CD14-positive monocyte (primary cell): ENCODE measurements at regions not wholly inside any gene's neighbourhood (a gene's known extent, or its start where the extent isn't known, plus 50 kb on each side); places are given as distances from the start of the nearest gene placed in this dataset.

Source experiments
- DNase-seq, 3 donors: peaks; one replicate each; pipeline ENCODE4 v3.0.0-alpha.2; 2011 to 2022
- H2AFZ ChIP-seq: 2 replicates; pipeline ENCODE4 v1.6.0; 2012; ENCODE audit warnings: mild to moderate bottlenecking, low read depth, low read length, inconsistent platforms; ENCODE audit not compliant: insufficient read depth, poor library complexity, severe bottlenecking
- H3K27ac ChIP-seq, 2 donors: 1 replicate in 1 of 2; 2 replicates in 1 of 2; pipeline ENCODE4 v1.5.1; 2012 to 2013; ENCODE audit warnings: low read length in 2 of 2, control low read depth in 1 of 2, inconsistent platforms in 1 of 2, low read depth in 1 of 2, mild to moderate bottlenecking in 1 of 2
- H3K27me3 ChIP-seq, 2 donors: one replicate each; pipeline versions ENCODE4 v1.6.0 to v1.6.1; 2011 to 2013; ENCODE audit warnings: low read length in 2 of 2; ENCODE audit not compliant: control insufficient read depth in 2 of 2, insufficient read depth in 2 of 2
- H3K36me3 ChIP-seq, 2 donors: replicated peaks in 1 of 2; 1 replicate in 1 of 2; 2 replicates in 1 of 2; pipeline versions ENCODE4 v1.5.1 to v1.6.1; 2012 to 2013; ENCODE audit warnings: low read length in 2 of 2, control low read depth in 1 of 2, inconsistent platforms in 1 of 2, mild to moderate bottlenecking in 1 of 2; ENCODE audit not compliant: insufficient read depth in 2 of 2, control insufficient read depth in 1 of 2
- H3K4me1 ChIP-seq, 2 donors: 1 replicate in 1 of 2; 2 replicates in 1 of 2; pipeline versions ENCODE4 v1.5.1 to v1.6.1; 2012 to 2013; ENCODE audit warnings: low read length in 2 of 2, control low read depth in 1 of 2, inconsistent platforms in 1 of 2, mild to moderate bottlenecking in 1 of 2, moderate library complexity in 1 of 2; ENCODE audit not compliant: insufficient read depth in 2 of 2, control insufficient read depth in 1 of 2
- H3K4me2 ChIP-seq: replicated peaks from 2 replicates; pipeline ENCODE3; 2012; ENCODE audit warnings: low read length, moderate library complexity, mild to moderate bottlenecking; ENCODE audit not compliant: poor library complexity, severe bottlenecking; ENCODE audit errors: extremely low read depth
- H3K4me3 ChIP-seq, 3 experiments: fragments of 200-600 bp in 1 of 3; sonication (generic) in 1 of 3; replicated peaks in 1 of 3; 1 replicate in 2 of 3; 2 replicates in 1 of 3; pipeline ENCODE4 v1.5.1; 2011 to 2013; ENCODE audit warnings: low read length in 3 of 3, mild to moderate bottlenecking in 3 of 3, control low read depth in 2 of 3, low read depth in 2 of 3, inconsistent platforms in 1 of 3, moderate library complexity in 1 of 3
- H3K79me2 ChIP-seq: 2 replicates; pipeline ENCODE4 v1.6.0; 2012; ENCODE audit warnings: mild to moderate bottlenecking, control low read depth, inconsistent platforms, low read length, moderate library complexity; ENCODE audit not compliant: insufficient read depth
- H3K9ac ChIP-seq: 2 replicates; pipeline ENCODE4 v1.6.0; 2017; ENCODE audit warnings: low read length, mild to moderate bottlenecking; ENCODE audit not compliant: insufficient read depth, poor library complexity, severe bottlenecking
- H3K9me3 ChIP-seq, 2 donors: replicated peaks in 1 of 2; 1 replicate in 1 of 2; 2 replicates in 1 of 2; pipeline versions ENCODE4 v1.5.1 to v1.6.1; 2012 to 2013; ENCODE audit warnings: low read length in 2 of 2, control low read depth in 1 of 2; ENCODE audit not compliant: control insufficient read depth in 1 of 2, insufficient read depth in 1 of 2
- H4K20me1 ChIP-seq: 2 replicates; pipeline ENCODE4 v1.6.0; 2012; ENCODE audit warnings: mild to moderate bottlenecking, low read length, control low read depth, moderate library complexity; ENCODE audit not compliant: insufficient read depth
- H3K27ac Mint-ChIP-seq, 7 donors: one replicate each; pipeline ENCODE4 v1.8.0; 2020; ENCODE audit warnings: mild to moderate bottlenecking in 7 of 7, mixed read lengths in 7 of 7, moderate library complexity in 6 of 7, inconsistent platforms in 2 of 7
- H3K27me3 Mint-ChIP-seq, 3 donors: one replicate each; pipeline ENCODE4 v1.8.0; 2021 to 2022; ENCODE audit warnings: low read depth in 3 of 3, mild to moderate bottlenecking in 3 of 3, mixed read lengths in 3 of 3, moderate library complexity in 3 of 3, inconsistent platforms in 1 of 3
- H3K36me3 Mint-ChIP-seq, 2 donors: one replicate each; pipeline ENCODE4 v1.8.0; 2020; ENCODE audit warnings: mixed read lengths in 2 of 2, inconsistent platforms in 1 of 2, mild to moderate bottlenecking in 1 of 2
- H3K4me1 Mint-ChIP-seq: one replicate; pipeline ENCODE4 v1.8.0; 2020; ENCODE audit warnings: mild to moderate bottlenecking, mixed read lengths
- H3K4me3 Mint-ChIP-seq, 2 donors: one replicate each; pipeline ENCODE4 v1.8.0; 2020; ENCODE audit warnings: mild to moderate bottlenecking in 2 of 2, mixed read lengths in 2 of 2, moderate library complexity in 1 of 2
- H3K9me3 Mint-ChIP-seq, 7 donors: one replicate each; pipeline ENCODE4 v1.8.0; 2020 to 2022; ENCODE audit warnings: mixed read lengths in 7 of 7, mild to moderate bottlenecking in 6 of 7, moderate library complexity in 6 of 7, inconsistent platforms in 2 of 7
- WGBS: methylation state at CpG from one replicate; pipeline ENCODE4 v1.1.5; 2013; ENCODE audit warnings: missing lambda C conversion rate; ENCODE audit not compliant: insufficient coverage; 5-methylcytosine and 5-hydroxymethylcytosine counted together
- intact Hi-C, 2 donors: fragments of 100-400 bp; cut with micrococcal nuclease; formaldehyde crosslinking; loops; one replicate each; pipeline versions ENCODE4 v1.15.0 to v1.15.1; 2023
- TF ChIP-seq, protein P1 (sequence below): fragments of 200-600 bp; IDR thresholded peaks from one replicate; pipeline ENCODE4 v1.8.0; 2022; ENCODE audit warnings: antibody characterized with exemption, mild to moderate bottlenecking

DNA sequence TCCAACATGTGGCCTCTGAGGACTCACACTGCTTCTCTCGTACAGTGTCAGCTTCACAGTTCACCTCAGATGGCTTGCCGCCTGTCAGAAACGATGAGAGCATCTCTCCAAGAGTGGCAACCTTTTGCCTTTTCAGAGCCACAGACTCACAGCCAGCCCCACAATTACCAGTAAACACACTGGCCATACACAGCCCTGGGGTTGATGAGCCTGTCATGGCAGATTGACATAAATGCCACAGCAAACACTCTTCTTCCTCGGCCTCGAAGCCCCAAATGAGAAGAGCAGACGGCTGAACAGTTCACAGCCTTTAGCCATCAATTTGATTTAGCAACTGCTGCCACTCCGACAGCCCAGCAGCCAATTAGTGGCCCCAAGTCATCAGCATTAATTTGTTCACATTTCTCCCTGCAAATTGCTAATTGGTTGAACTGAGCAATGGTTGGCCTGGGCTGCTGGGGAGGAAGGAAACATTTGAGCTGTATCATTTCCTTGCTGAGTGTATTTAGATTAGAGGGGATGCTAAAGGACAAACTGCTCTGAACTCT lies 1142.9 kb downstream of the SORCS3 start:
- DNase-seq = no peak
- H3K4me1 Mint-ChIP-seq = no peaks in the 10 kb centered on the region
- H3K4me3 Mint-ChIP-seq = no peak overlapping the region
- H3K36me3 ChIP-seq = no peaks in the 10 kb centered on the region
- H2AFZ ChIP-seq = no peak overlapping the region
- no peaks in the 10 kb centered on the region for H3K27me3 ChIP-seq
- H3K36me3 Mint-ChIP-seq = no peaks in the 10 kb centered on the region
- TF ChIP-seq, protein P1, sequence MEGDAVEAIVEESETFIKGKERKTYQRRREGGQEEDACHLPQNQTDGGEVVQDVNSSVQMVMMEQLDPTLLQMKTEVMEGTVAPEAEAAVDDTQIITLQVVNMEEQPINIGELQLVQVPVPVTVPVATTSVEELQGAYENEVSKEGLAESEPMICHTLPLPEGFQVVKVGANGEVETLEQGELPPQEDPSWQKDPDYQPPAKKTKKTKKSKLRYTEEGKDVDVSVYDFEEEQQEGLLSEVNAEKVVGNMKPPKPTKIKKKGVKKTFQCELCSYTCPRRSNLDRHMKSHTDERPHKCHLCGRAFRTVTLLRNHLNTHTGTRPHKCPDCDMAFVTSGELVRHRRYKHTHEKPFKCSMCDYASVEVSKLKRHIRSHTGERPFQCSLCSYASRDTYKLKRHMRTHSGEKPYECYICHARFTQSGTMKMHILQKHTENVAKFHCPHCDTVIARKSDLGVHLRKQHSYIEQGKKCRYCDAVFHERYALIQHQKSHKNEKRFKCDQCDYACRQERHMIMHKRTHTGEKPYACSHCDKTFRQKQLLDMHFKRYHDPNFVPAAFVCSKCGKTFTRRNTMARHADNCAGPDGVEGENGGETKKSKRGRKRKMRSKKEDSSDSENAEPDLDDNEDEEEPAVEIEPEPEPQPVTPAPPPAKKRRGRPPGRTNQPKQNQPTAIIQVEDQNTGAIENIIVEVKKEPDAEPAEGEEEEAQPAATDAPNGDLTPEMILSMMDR = no peak
- peaks cover 3 to 10% (median 6%) of the 10 kb centered on the region in 7 donors for H3K9me3 Mint-ChIP-seq
- 73% methylated on average over 6 of the region's 7 CpGs for WGBS
- H3K9ac ChIP-seq = no peak overlapping the region
- H3K4me2 ChIP-seq = no peak overlapping the region
- intact Hi-C loops = no loop called here
- no peaks in the 10 kb centered on the region for H3K79me2 ChIP-seq
- peaks cover 4 to 11% of the 10 kb centered on the region in 2 donors for H3K9me3 ChIP-seq
- no peak overlapping the region for H3K4me3 ChIP-seq
- H3K27me3 Mint-ChIP-seq = peaks cover 0 to 5% (median 1%) of the 10 kb centered on the region in 3 donors
- H3K4me1 ChIP-seq = no peaks in the 10 kb centered on the region
- no peak overlapping the region for H3K27ac Mint-ChIP-seq
- H3K27ac ChIP-seq = no peak overlapping the region
- H4K20me1 ChIP-seq = no peaks in the 10 kb centered on the region

DNA sequence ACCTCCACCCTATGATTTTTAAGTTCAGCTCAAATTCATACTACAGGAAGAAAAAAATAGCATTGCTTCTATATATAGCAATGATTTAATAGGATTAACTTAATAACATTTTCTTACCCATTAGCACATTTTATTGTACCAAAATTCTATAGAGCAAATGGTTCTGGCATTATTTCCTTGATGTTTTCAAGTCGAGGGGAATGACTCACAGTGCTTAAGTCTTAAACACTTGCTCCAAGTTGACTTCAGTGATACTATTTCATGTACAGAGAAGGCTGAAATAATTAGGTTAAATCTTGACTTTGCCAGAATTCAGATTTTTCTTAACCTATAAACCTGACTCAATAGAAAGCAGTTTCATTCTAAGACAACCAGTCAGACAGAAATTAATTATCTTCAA lies 1133.8 kb downstream of the SORCS3 start:
- no peak overlapping the region for H3K4me2 ChIP-seq
- H3K27ac Mint-ChIP-seq = no peak overlapping the region
- no peak overlapping the region for H3K4me3 Mint-ChIP-seq
- H2AFZ ChIP-seq = no peak overlapping the region
- no peaks in the 10 kb centered on the region for H3K4me1 ChIP-seq
- H3K36me3 ChIP-seq = no peaks in the 10 kb centered on the region
- TF ChIP-seq, protein P1 = no peak
- no peak overlapping the region for H3K27ac ChIP-seq
- no peaks in the 10 kb centered on the region for H4K20me1 ChIP-seq
- H3K36me3 Mint-ChIP-seq = no peaks in the 10 kb centered on the region
- no peak for DNase-seq
- intact Hi-C loops = no loop called here
- WGBS = no CpG with 5 or more reads among the region's 1 CpG
- H3K4me3 ChIP-seq = no peak overlapping the region
- H3K27me3 ChIP-seq = no peaks in the 10 kb centered on the region
- no peaks in the 10 kb centered on the region for H3K27me3 Mint-ChIP-seq
- no peaks in the 10 kb centered on the region for H3K79me2 ChIP-seq
- no peak overlapping the region for H3K9ac ChIP-seq
- no peaks in the 10 kb centered on the region for H3K4me1 Mint-ChIP-seq
- H3K9me3 ChIP-seq = no peaks in the 10 kb centered on the region
- no peaks in the 10 kb centered on the region for H3K9me3 Mint-ChIP-seq
